ENCODE measurements at regions not wholly inside any gene's neighbourhood (a gene's known extent, or its start where the extent isn't known, plus 50 kb on each side); places are given as distances from the start of the nearest gene placed in this dataset.
"Not testable (repeated sequence)": the region's sequence is repeated elsewhere in the genome, so short reads cannot be mapped to it uniquely, and the experiment has no call there.

DNA sequence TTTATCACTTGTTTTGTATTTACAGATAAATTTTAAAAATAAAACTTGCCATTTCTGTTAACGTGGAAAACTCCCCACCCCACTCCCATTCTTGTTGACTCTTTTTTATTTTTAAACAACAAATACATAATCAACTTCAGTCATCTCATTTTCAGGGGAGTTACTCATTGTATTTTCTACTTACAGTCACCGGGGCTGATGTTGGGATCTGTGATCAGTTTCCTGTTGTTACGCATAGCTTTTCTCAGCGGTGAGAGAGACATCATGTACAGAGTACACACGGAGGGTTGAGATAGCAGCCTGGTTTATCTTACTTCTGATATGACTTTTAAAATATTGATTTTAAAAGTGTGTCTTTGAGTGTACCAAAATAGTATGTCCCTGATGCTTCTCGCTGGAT lies 248.0 kb upstream of the PLGLB2 start:
- TF ChIP-seq CTCF (IDR thresholded peaks at IDR 0.05 in 4 of 5, conservative IDR thresholded peaks at IDR 0.05 in 1 of 5); POLR2A (IDR thresholded peaks at IDR 0.05): not testable (repeated sequence)
